ENCODE measurements at regions not wholly inside any gene's neighbourhood (a gene's known extent, or its start where the extent isn't known, plus 50 kb on each side); places are given as distances from the start of the nearest gene placed in this dataset.

GRCh38 chr3:64422932-64423331 lies 197.7 kb upstream of the PRICKLE2 start:
- TF ChIP-seq CTCF (IDR thresholded peaks at IDR 0.05) (no peak), POLR2A (IDR thresholded peaks at IDR 0.05) (no peak)
